ENCODE measurements at regions not wholly inside any gene's neighbourhood (a gene's known extent, or its start where the extent isn't known, plus 50 kb on each side); places are given as distances from the start of the nearest gene placed in this dataset.

- no peak for TF ChIP-seq CTCF (IDR thresholded peaks at IDR 0.05)
- TF ChIP-seq POLR2A (IDR thresholded peaks at IDR 0.05; ENCODE audit: low read depth) = no peak
- no peak for TF ChIP-seq EP300 (IDR thresholded peaks at IDR 0.05)
- no peak for TF ChIP-seq POLR2AphosphoS5 (IDR thresholded peaks at IDR 0.05)
- no peak overlapping the region for H3K27ac ChIP-seq (replicated peaks in 1 of 4)
- peaks cover 0 to 12% (median 0%) of the 10 kb centered on the region in 4 donors for H3K27me3 ChIP-seq
- peaks cover 13 to 24% (median 22%) of the 10 kb centered on the region in 4 donors for H3K4me1 ChIP-seq
- H3K36me3 ChIP-seq = no peaks in the 10 kb centered on the region
- no peaks in the 10 kb centered on the region for H3K9me3 ChIP-seq
- intact Hi-C loops (cut with DNase I) = no loop called here
- no peak overlapping the region for H3K4me3 ChIP-seq
- no peak for DNase-seq (ENCODE audit: extremely low spot score)
- WGBS = 91% methylated on average over 9 of the region's 9 CpGs
Observed at GRCh38 chr2:9749546-9750223, 93.6 kb upstream of the TAF1B start.

GRCh38 chr2:9750224-9751215 is 92.8 kb upstream of the TAF1B start:
- Histone ChIP-seq H3K27me3 (peaks cover 0 to 21% (median 0%) of the 10 kb centered on the region in 4 donors), H3K4me3 (no peak overlapping the region), H3K36me3 (no peaks in the 10 kb centered on the region), H3K9me3 (no peaks in the 10 kb centered on the region), H3K4me1 (peaks cover 13 to 24% (median 22%) of the 10 kb centered on the region in 4 donors), H3K27ac (replicated peaks in 1 of 4) (no peak overlapping the region)
- TF ChIP-seq POLR2A (IDR thresholded peaks at IDR 0.05; ENCODE audit: low read depth) = no peak
- TF ChIP-seq EP300 (IDR thresholded peaks at IDR 0.05) = no peak
- no peak for TF ChIP-seq CTCF (IDR thresholded peaks at IDR 0.05)
- TF ChIP-seq POLR2AphosphoS5 (IDR thresholded peaks at IDR 0.05) = no peak
- intact Hi-C loops (cut with DNase I) = no loop called here
- no peak for DNase-seq (ENCODE audit: extremely low spot score)
- 69% methylated on average over 9 of the region's 9 CpGs for WGBS

GRCh38 chr2:9751831-9752230 is 91.4 kb upstream of the TAF1B start:
- no peak for TF ChIP-seq POLR2A (IDR thresholded peaks at IDR 0.05; ENCODE audit: low read depth)
- TF ChIP-seq EP300 (IDR thresholded peaks at IDR 0.05) = no peak
- no peak for TF ChIP-seq CTCF (IDR thresholded peaks at IDR 0.05)
- no peak for TF ChIP-seq POLR2AphosphoS5 (IDR thresholded peaks at IDR 0.05)
- H3K36me3 ChIP-seq = no peaks in the 10 kb centered on the region
- WGBS = 96% methylated on average over 11 of the region's 11 CpGs
- H3K27ac ChIP-seq (replicated peaks in 1 of 4) = no peak overlapping the region
- no peak for DNase-seq (ENCODE audit: extremely low spot score)
- H3K4me3 ChIP-seq = no peak overlapping the region
- H3K9me3 ChIP-seq = no peaks in the 10 kb centered on the region
- intact Hi-C loops (cut with DNase I) = no loop called here
- H3K4me1 ChIP-seq = peaks cover 13 to 26% (median 24%) of the 10 kb centered on the region in 4 donors
- H3K27me3 ChIP-seq = peaks cover 0 to 26% (median 0%) of the 10 kb centered on the region in 4 donors

GRCh38 chr2:9752441-9753275 is 90.6 kb upstream of the TAF1B start:
- H3K9me3 ChIP-seq = no peaks in the 10 kb centered on the region
- peaks cover 0 to 29% (median 0%) of the 10 kb centered on the region in 4 donors for H3K27me3 ChIP-seq
- intact Hi-C loops (cut with DNase I) = no loop called here
- peaks cover 19 to 35% (median 33%) of the 10 kb centered on the region in 4 donors for H3K4me1 ChIP-seq
- no peak for DNase-seq (ENCODE audit: extremely low spot score)
- H3K36me3 ChIP-seq = no peaks in the 10 kb centered on the region
- TF ChIP-seq POLR2A (IDR thresholded peaks at IDR 0.05; ENCODE audit: low read depth) (no peak), CTCF (IDR thresholded peaks at IDR 0.05) (no peak), EP300 (IDR thresholded peaks at IDR 0.05) (no peak), POLR2AphosphoS5 (IDR thresholded peaks at IDR 0.05) (no peak)
- WGBS = 80% methylated on average over 18 of the region's 21 CpGs
- no peak overlapping the region for H3K27ac ChIP-seq (replicated peaks in 1 of 4)
- H3K4me3 ChIP-seq = no peak overlapping the region

All from esophagus muscularis mucosa (tissue), 4 donors.